ENCODE measurements at regions not wholly inside any gene's neighbourhood (a gene's known extent, or its start where the extent isn't known, plus 50 kb on each side); places are given as distances from the start of the nearest gene placed in this dataset.

GRCh38 chr15:59825901-59826300, 136.8 kb upstream of the BNIP2 start:
- Histone ChIP-seq H2AFZ (ENCODE audit: low read depth, low read length) (no peak overlapping the region), H4K20me1 (ENCODE audit: insufficient read depth, low read length) (no peaks in the 10 kb centered on the region), H3K4me3 (ENCODE audit: insufficient read depth, low read depth, low read length) (no peak overlapping the region), H3K9me3 (ENCODE audit: insufficient read depth, low read depth, low read length) (no peaks in the 10 kb centered on the region), H3K36me3 (ENCODE audit: insufficient read depth, low read length) (no peaks in the 10 kb centered on the region), H3K27me3 (ENCODE audit: insufficient read depth, low read length) (no peaks in the 10 kb centered on the region), H3K27ac (ENCODE audit: low read depth, low read length) (no peak overlapping the region), H3K9ac (ENCODE audit: low read length) (no peak overlapping the region), H3K4me2 (ENCODE audit: low read length) (no peak overlapping the region), H3K79me2 (ENCODE audit: insufficient read depth, low read length) (no peaks in the 10 kb centered on the region), H3K4me1 (ENCODE audit: insufficient read depth, low read length) (no peaks in the 10 kb centered on the region)
- Mint-ChIP-seq H3K27ac (ENCODE audit: unreplicated experiment) (no peak overlapping the region), H3K36me3 (ENCODE audit: low read depth, unreplicated experiment) (no peaks in the 10 kb centered on the region), H3K4me3 (ENCODE audit: unreplicated experiment) (no peak overlapping the region), H3K4me1 (ENCODE audit: low read depth, unreplicated experiment) (peaks cover 6% of the 10 kb centered on the region), H3K9me3 (ENCODE audit: unreplicated experiment) (peaks cover 2% of the 10 kb centered on the region), H3K27me3 (ENCODE audit: low read depth, unreplicated experiment) (no peaks in the 10 kb centered on the region)
- FAIRE-seq: no peak
- DNase-seq (ENCODE audit: low read depth): no peak
- no peak for TF ChIP-seq CTCF (IDR thresholded peaks at IDR 0.05; ENCODE audit: insufficient read depth, low read depth, low read length)
- no peak for TF ChIP-seq EZH2 (IDR thresholded peaks at IDR 0.05; ENCODE audit: insufficient read depth, low read length)

- no peaks in the 10 kb centered on the region for H3K4me1 Mint-ChIP-seq (ENCODE audit: low read depth, unreplicated experiment)
- H3K4me3 Mint-ChIP-seq (ENCODE audit: unreplicated experiment): no peak overlapping the region
- no peaks in the 10 kb centered on the region for H4K20me1 ChIP-seq (ENCODE audit: insufficient read depth, low read length)
- TF ChIP-seq EZH2 (IDR thresholded peaks at IDR 0.05; ENCODE audit: insufficient read depth, low read length) (no peak), CTCF (IDR thresholded peaks at IDR 0.05; ENCODE audit: insufficient read depth, low read depth, low read length) (no peak)
- no peak overlapping the region for H3K27ac Mint-ChIP-seq (ENCODE audit: unreplicated experiment)
- no peak for FAIRE-seq
- no peaks in the 10 kb centered on the region for H3K36me3 ChIP-seq (ENCODE audit: insufficient read depth, low read length)
- no peak overlapping the region for H2AFZ ChIP-seq (ENCODE audit: low read depth, low read length)
- no peaks in the 10 kb centered on the region for H3K4me1 ChIP-seq (ENCODE audit: insufficient read depth, low read length)
- H3K9me3 ChIP-seq (ENCODE audit: insufficient read depth, low read depth, low read length): no peaks in the 10 kb centered on the region
- no peaks in the 10 kb centered on the region for H3K79me2 ChIP-seq (ENCODE audit: insufficient read depth, low read length)
- H3K27me3 ChIP-seq (ENCODE audit: insufficient read depth, low read length): peaks cover 13% of the 10 kb centered on the region
- H3K9me3 Mint-ChIP-seq (ENCODE audit: unreplicated experiment): peaks cover 2% of the 10 kb centered on the region
- H3K36me3 Mint-ChIP-seq (ENCODE audit: low read depth, unreplicated experiment): no peaks in the 10 kb centered on the region
- no peak overlapping the region for H3K4me2 ChIP-seq (ENCODE audit: low read length)
- no peak overlapping the region for H3K27ac ChIP-seq (ENCODE audit: low read depth, low read length)
- no peak for DNase-seq (ENCODE audit: low read depth)
- no peak overlapping the region for H3K4me3 ChIP-seq (ENCODE audit: insufficient read depth, low read depth, low read length)
- H3K9ac ChIP-seq (ENCODE audit: low read length): no peak overlapping the region
- peaks cover 8% of the 10 kb centered on the region for H3K27me3 Mint-ChIP-seq (ENCODE audit: low read depth, unreplicated experiment)
Observed at GRCh38 chr15:59821286-59821685, 132.2 kb upstream of the BNIP2 start.

- FAIRE-seq (no peak), DNase-seq (ENCODE audit: low read depth) (no peak)
- no peaks in the 10 kb centered on the region for H3K4me1 Mint-ChIP-seq (ENCODE audit: low read depth, unreplicated experiment)
- no peaks in the 10 kb centered on the region for H3K36me3 Mint-ChIP-seq (ENCODE audit: low read depth, unreplicated experiment)
- no peak overlapping the region for H3K4me3 Mint-ChIP-seq (ENCODE audit: unreplicated experiment)
- H3K79me2 ChIP-seq (ENCODE audit: insufficient read depth, low read length): no peaks in the 10 kb centered on the region
- no peak overlapping the region for H3K4me3 ChIP-seq (ENCODE audit: insufficient read depth, low read depth, low read length)
- no peak for TF ChIP-seq EZH2 (IDR thresholded peaks at IDR 0.05; ENCODE audit: insufficient read depth, low read length)
- no peak for TF ChIP-seq CTCF (IDR thresholded peaks at IDR 0.05; ENCODE audit: insufficient read depth, low read depth, low read length)
- H3K4me2 ChIP-seq (ENCODE audit: low read length): no peak overlapping the region
- no peak overlapping the region for H3K9ac ChIP-seq (ENCODE audit: low read length)
- no peaks in the 10 kb centered on the region for H4K20me1 ChIP-seq (ENCODE audit: insufficient read depth, low read length)
- no peaks in the 10 kb centered on the region for H3K9me3 ChIP-seq (ENCODE audit: insufficient read depth, low read depth, low read length)
- H3K27me3 Mint-ChIP-seq (ENCODE audit: low read depth, unreplicated experiment): peaks cover 12% of the 10 kb centered on the region
- no peak overlapping the region for H3K27ac ChIP-seq (ENCODE audit: low read depth, low read length)
- H3K4me1 ChIP-seq (ENCODE audit: insufficient read depth, low read length): no peaks in the 10 kb centered on the region
- H3K27me3 ChIP-seq (ENCODE audit: insufficient read depth, low read length): peaks cover 13% of the 10 kb centered on the region
- no peaks in the 10 kb centered on the region for H3K36me3 ChIP-seq (ENCODE audit: insufficient read depth, low read length)
- no peak overlapping the region for H3K27ac Mint-ChIP-seq (ENCODE audit: unreplicated experiment)
- peaks cover 4% of the 10 kb centered on the region for H3K9me3 Mint-ChIP-seq (ENCODE audit: unreplicated experiment)
- H2AFZ ChIP-seq (ENCODE audit: low read depth, low read length): no peak overlapping the region
Observed at GRCh38 chr15:59819092-59819491, 130.0 kb upstream of the BNIP2 start.
